Calu3 (cell line): ENCODE measurements at regions not wholly inside any gene's neighbourhood (a gene's known extent, or its start where the extent isn't known, plus 50 kb on each side); places are given as distances from the start of the nearest gene placed in this dataset.

Experiments
- BruUV-seq: library from RNA; stranded (reverse); fragments of 400-500 nt; replicated peaks from 2 replicates; lab custom pipeline; 2021; lab: Mats Ljungman, UMichigan
- CTCF ChIA-PET: fragments of 300-600 bp; sonication (Branson Sonifier 250); formaldehyde crosslinking; loops from one replicate; lab custom pipeline; 2022; ENCODE audit warnings: antibody characterized with exemption; lab: Charles Lee
- DNase-seq: peaks from one replicate; pipeline ENCODE4 v3.0.0; 2022
- H3K27ac Mint-ChIP-seq: one replicate; pipeline ENCODE4 v1.8.0; 2022; ENCODE audit warnings: mixed read lengths; ENCODE audit not compliant: unreplicated experiment
- H3K27me3 Mint-ChIP-seq: one replicate; pipeline ENCODE4 v1.8.0; 2022; ENCODE audit warnings: mixed read lengths; ENCODE audit not compliant: unreplicated experiment
- H3K36me3 Mint-ChIP-seq: one replicate; pipeline ENCODE4 v1.8.0; 2022; ENCODE audit warnings: mild to moderate bottlenecking, moderate library complexity, mixed read lengths; ENCODE audit not compliant: insufficient read depth, unreplicated experiment
- H3K4me1 Mint-ChIP-seq: one replicate; pipeline ENCODE4 v1.8.0; 2022; ENCODE audit warnings: mild to moderate bottlenecking, low read depth, mixed read lengths; ENCODE audit not compliant: unreplicated experiment
- H3K4me3 Mint-ChIP-seq: one replicate; pipeline ENCODE4 v1.8.0; 2022; ENCODE audit warnings: mild to moderate bottlenecking, low read depth, moderate library complexity, mixed read lengths; ENCODE audit not compliant: unreplicated experiment
- H3K9me3 Mint-ChIP-seq: one replicate; pipeline ENCODE4 v1.8.0; 2022; ENCODE audit warnings: low read depth, mixed read lengths; ENCODE audit not compliant: unreplicated experiment
- intact Hi-C: fragments of 100-400 bp; cut with micrococcal nuclease; formaldehyde crosslinking; loops from one replicate; pipeline ENCODE4 v1.10.0; 2022; ENCODE audit not compliant: unreplicated experiment
- TF ChIP-seq, protein P1 (sequence below): fragments of 200-600 bp; IDR thresholded peaks from one replicate; pipeline ENCODE4 v1.8.0; 2022; ENCODE audit warnings: antibody characterized with exemption; ENCODE audit not compliant: unreplicated experiment

DNA sequence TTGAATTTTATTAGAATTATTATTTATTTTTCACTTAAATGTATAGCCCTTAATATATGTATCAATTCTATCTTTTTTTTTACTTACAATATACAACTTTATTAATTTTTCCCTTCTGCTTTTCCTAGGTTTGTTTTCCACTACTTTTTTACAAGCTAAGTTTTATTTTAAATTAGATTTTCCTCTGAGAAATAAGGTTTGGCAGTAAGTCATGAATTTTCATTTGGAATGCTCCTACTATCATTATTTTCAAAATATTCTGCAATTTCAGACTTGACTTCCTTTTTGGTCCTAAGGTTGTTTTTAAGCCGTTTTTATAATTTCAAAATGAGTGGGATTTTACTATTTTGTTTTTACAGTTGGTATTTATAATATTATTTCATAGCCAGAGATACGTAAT, 222.8 kb upstream of the PIEZO2 start:
- no TSS peak for BruUV-seq
- Mint-ChIP-seq H3K36me3 (no peaks in the 10 kb centered on the region), H3K27ac (no peak overlapping the region), H3K4me3 (no peak overlapping the region), H3K27me3 (peaks cover 55% of the 10 kb centered on the region), H3K9me3 (peaks cover 2% of the 10 kb centered on the region), H3K4me1 (no peaks in the 10 kb centered on the region)
- DNase-seq, result no peak
- CTCF ChIA-PET, result interaction anchor here (1.3 kb wide), 1 partner anchor 81 kb away, joined by 4 read pairs; no protein-coding TSS in a partner anchor
- TF ChIP-seq, protein P1, sequence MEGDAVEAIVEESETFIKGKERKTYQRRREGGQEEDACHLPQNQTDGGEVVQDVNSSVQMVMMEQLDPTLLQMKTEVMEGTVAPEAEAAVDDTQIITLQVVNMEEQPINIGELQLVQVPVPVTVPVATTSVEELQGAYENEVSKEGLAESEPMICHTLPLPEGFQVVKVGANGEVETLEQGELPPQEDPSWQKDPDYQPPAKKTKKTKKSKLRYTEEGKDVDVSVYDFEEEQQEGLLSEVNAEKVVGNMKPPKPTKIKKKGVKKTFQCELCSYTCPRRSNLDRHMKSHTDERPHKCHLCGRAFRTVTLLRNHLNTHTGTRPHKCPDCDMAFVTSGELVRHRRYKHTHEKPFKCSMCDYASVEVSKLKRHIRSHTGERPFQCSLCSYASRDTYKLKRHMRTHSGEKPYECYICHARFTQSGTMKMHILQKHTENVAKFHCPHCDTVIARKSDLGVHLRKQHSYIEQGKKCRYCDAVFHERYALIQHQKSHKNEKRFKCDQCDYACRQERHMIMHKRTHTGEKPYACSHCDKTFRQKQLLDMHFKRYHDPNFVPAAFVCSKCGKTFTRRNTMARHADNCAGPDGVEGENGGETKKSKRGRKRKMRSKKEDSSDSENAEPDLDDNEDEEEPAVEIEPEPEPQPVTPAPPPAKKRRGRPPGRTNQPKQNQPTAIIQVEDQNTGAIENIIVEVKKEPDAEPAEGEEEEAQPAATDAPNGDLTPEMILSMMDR, result no peak
- intact Hi-C loops, result no loop called here

GRCh38 chr18:11369556-11369955, 220.2 kb upstream of the PIEZO2 start:
- BruUV-seq, result no TSS peak
- Mint-ChIP-seq H3K9me3 (peaks cover 2% of the 10 kb centered on the region), H3K27ac (no peak overlapping the region), H3K4me1 (no peaks in the 10 kb centered on the region), H3K36me3 (no peaks in the 10 kb centered on the region), H3K4me3 (no peak overlapping the region), H3K27me3 (peaks cover 32% of the 10 kb centered on the region)
- TF ChIP-seq, protein P1, result no peak
- no peak for DNase-seq
- CTCF ChIA-PET, result no interaction called here
- intact Hi-C loops, result no loop called here

- H3K27ac Mint-ChIP-seq, result no peak overlapping the region
- TF ChIP-seq, protein P1, result no peak
- no peaks in the 10 kb centered on the region for H3K36me3 Mint-ChIP-seq
- H3K27me3 Mint-ChIP-seq, result peaks cover 22% of the 10 kb centered on the region
- intact Hi-C loops, result no loop called here
- BruUV-seq, result no TSS peak
- no peak overlapping the region for H3K4me3 Mint-ChIP-seq
- DNase-seq, result no peak
- no peaks in the 10 kb centered on the region for H3K4me1 Mint-ChIP-seq
- CTCF ChIA-PET, result no interaction called here
- H3K9me3 Mint-ChIP-seq, result peaks cover 2% of the 10 kb centered on the region
These were observed 218.7 kb upstream of the PIEZO2 start for GRCh38 chr18:11368020-11368419.

DNA sequence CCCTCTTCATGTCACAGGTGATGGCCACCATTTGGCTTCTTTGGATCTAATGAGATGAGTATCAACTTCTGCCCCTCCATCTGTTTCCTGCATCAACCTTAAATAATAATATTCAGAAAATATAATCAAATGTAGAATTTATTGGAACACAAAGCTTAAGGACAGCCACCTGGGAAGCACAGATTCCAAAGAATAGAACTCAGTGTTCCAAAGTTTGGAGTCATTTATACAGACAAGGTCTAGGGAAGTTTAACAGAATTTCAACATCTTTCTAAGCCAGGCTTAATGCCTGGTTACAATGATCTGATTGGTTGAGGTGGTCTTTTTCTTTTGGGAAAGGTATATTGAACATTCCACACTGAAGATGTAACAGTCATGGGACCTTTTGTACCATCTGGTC, 218.0 kb upstream of the PIEZO2 start:
- Mint-ChIP-seq H3K4me1 (no peaks in the 10 kb centered on the region), H3K27me3 (peaks cover 22% of the 10 kb centered on the region), H3K27ac (no peak overlapping the region), H3K9me3 (peaks cover 2% of the 10 kb centered on the region), H3K4me3 (no peak overlapping the region), H3K36me3 (no peaks in the 10 kb centered on the region)
- TF ChIP-seq, protein P1, result no peak
- CTCF ChIA-PET, result no interaction called here
- intact Hi-C loops, result no loop called here
- no peak for DNase-seq
- no TSS peak for BruUV-seq
